VCaP (cell line): ENCODE measurements at regions not wholly inside any gene's neighbourhood (a gene's known extent, or its start where the extent isn't known, plus 50 kb on each side); places are given as distances from the start of the nearest gene placed in this dataset.

ENCODE experiments used
- H3K27ac ChIP-seq: fragments of 450-650 bp; 2 replicates; pipeline ENCODE4 v1.5.1; 2017
- CTCF ChIP-seq: fragments of 450-650 bp; conservative IDR thresholded peaks from 2 replicates; pipeline ENCODE4 v1.5.1; 2017; ENCODE audit warnings: mild to moderate bottlenecking, moderate library complexity

- TF ChIP-seq CTCF: no peak
- no peak overlapping the region for H3K27ac ChIP-seq
Observed at GRCh38 chr12:58242796-58243630, 301.6 kb downstream of the ATP23 start.

- H3K27ac ChIP-seq: no peak overlapping the region
- peak; percentile 37 for TF ChIP-seq CTCF
Observed at GRCh38 chr12:58247633-58248032, 306.3 kb downstream of the ATP23 start.

- no peak overlapping the region for H3K27ac ChIP-seq
- no peak for TF ChIP-seq CTCF
Observed at GRCh38 chr12:58248599-58248998, 307.2 kb downstream of the ATP23 start.

GRCh38 chr12:58249610-58250009 lies 308.2 kb downstream of the ATP23 start:
- no peak overlapping the region for H3K27ac ChIP-seq
- no peak for TF ChIP-seq CTCF

GRCh38 chr12:58250077-58250476 lies 308.7 kb downstream of the ATP23 start:
- no peak overlapping the region for H3K27ac ChIP-seq
- no peak for TF ChIP-seq CTCF

GRCh38 chr12:58252914-58253313 lies 311.5 kb downstream of the ATP23 start:
- H3K27ac ChIP-seq: no peak overlapping the region
- no peak for TF ChIP-seq CTCF

GRCh38 chr12:58253663-58254062 lies 312.3 kb downstream of the ATP23 start:
- TF ChIP-seq CTCF: no peak
- H3K27ac ChIP-seq: no peak overlapping the region
